Effector CD8-positive, alpha-beta T cell (primary cell): ENCODE measurements at regions not wholly inside any gene's neighbourhood (a gene's known extent, or its start where the extent isn't known, plus 50 kb on each side); places are given as distances from the start of the nearest gene placed in this dataset.

Source experiments
- DNase-seq: peaks from one replicate; lab custom pipeline; 2025; lab: John Stamatoyannopoulos, UW

GRCh38 chr1:208640295-208640694 lies 396.1 kb upstream of the PLXNA2 start:
- DNase-seq = no peak

DNA sequence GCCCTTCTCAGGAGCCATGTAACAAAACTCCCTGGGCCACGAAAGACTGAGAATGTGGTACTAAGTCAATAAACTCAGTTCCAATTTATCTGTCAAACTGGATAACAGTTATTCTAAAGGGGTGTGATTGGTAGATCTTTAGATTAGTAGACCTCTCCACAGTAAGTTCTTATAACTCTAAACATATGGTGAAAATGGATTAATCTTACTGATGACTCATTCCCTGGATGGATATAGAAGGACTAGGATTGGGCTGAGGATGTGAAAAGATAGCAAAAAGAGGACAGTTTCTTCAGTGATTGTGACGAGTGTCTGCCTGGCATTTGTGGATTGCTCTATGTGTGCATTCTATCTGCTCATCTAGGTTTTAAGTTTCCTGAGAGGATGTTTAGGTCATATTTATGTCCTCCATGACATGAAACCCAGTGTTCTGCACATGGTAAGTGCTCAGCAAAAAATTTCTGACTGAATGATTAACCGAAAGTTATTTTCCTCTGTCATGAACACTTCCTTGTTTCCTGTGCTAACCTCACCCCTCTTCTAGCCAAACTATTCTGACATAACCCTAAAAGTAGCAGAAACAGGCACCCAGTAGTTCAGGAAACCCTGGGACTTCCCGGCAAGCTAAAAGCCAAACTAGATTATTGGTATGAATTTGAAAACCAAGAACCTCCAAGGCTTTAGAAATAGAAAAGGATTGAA lies 397.5 kb upstream of the PLXNA2 start:
- no peak for DNase-seq

DNA sequence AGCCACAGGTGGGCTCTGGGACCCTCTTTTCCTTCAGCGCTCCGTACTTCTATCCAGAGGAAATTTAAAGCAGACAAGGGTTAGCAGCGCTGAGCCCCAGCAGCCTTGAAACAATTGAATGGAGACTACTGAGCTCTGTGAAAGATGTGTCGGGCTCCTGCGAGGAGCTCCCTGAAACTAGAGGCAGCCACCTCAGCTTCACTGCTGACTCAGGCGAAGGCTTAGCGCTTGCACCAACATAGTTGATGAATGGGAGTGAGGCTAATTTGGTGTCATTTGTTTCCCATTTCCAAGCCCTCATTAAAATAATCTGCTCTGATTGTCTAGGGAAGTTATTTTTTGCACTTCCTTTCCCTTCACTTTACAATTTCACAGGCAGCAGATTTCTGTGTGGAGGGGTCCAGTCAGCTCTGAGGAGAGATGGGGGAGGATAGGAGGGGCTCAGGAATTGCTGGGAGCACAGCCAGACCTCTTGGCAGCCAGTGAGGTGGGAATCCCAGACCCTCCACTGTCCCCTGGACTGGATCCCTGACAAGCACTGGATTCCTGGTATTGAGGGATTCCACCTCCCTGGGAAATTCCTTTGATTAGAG lies 398.9 kb upstream of the PLXNA2 start:
- DNase-seq = no peak

- DNase-seq = no peak
Observed at GRCh38 chr1:208644401-208645160, 400.4 kb upstream of the PLXNA2 start.

GRCh38 chr1:208646431-208646830 lies 402.2 kb upstream of the PLXNA2 start:
- no peak for DNase-seq

- no peak for DNase-seq
Observed at GRCh38 chr1:208648146-208648545, 404.0 kb upstream of the PLXNA2 start.

- DNase-seq = no peak
Observed at GRCh38 chr1:208652296-208653160, 408.3 kb upstream of the PLXNA2 start.

DNA sequence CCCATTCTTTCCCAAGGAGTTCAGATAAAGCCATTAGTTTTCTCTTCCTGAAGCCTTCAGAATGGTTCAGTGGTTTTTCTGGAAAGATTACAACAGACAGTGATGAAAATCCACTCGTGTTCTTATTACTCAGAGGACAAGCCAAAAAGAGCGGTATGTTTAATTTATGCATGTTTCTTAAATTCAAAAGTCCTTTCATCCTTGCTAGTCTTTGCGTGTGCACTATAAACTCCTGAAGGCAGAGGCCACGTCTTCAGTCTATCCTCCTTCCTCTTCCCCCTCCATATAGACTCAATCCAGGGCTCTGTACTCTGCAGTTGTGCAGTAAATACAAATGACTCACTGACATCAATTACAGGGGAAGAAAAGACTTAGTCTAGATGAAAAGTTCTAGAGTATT lies 409.2 kb upstream of the PLXNA2 start:
- no peak for DNase-seq

DNA sequence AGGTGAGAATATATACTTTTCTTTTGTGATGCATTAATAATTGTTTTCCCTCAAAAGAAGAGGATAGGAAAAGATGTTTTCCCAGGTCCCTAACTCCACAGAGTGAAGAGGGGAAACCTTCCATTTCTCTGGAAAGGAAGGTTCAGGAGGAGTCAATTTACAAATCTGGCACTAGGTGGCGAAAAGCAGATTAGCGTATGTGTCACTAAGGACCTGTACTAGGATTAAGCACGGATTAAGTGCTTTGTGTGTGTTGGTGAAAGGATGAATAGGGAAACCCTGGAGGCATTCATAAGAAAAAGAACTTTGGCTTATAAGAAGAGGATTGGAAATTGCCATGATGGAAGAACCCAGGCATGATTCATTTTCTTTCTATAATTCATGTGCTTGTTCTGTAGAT lies 410.1 kb upstream of the PLXNA2 start:
- DNase-seq = no peak

- DNase-seq = no peak
Observed at GRCh38 chr1:208665936-208666335, 421.8 kb upstream of the PLXNA2 start.

- DNase-seq = no peak
Observed at GRCh38 chr1:208668991-208669390, 424.8 kb upstream of the PLXNA2 start.

GRCh38 chr1:208670778-208671177 lies 426.6 kb upstream of the PLXNA2 start:
- DNase-seq = no peak

GRCh38 chr1:208681878-208682663 lies 437.9 kb upstream of the PLXNA2 start:
- no peak for DNase-seq

GRCh38 chr1:208682664-208683013 lies 438.5 kb upstream of the PLXNA2 start:
- DNase-seq = no peak

- DNase-seq = no peak
Observed at GRCh38 chr1:208683141-208683540, 439.0 kb upstream of the PLXNA2 start.

- no peak for DNase-seq
Observed at GRCh38 chr1:208684192-208684591, 440.0 kb upstream of the PLXNA2 start.

GRCh38 chr1:208686592-208686991 lies 442.4 kb upstream of the PLXNA2 start:
- DNase-seq = no peak

- DNase-seq = no peak
Observed at GRCh38 chr1:208688656-208689315, 444.6 kb upstream of the PLXNA2 start.

DNA sequence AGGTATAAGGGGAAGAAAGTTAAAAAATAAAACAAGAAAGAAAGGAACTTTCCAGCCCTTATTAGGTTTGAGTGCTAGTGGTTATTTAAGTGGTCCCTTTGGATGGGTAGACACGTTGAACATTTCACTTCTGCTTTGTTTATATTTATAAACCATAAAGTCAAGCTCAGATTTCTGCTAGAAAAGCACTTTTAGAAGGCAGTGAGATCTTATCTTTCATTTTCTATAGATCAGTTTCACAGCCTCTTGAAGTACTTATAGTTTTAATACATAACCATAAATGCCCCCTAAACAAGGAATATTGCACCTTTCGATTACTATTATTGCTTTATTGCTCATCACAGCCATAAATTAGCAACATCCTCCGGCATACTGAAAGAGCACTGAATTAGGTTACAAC lies 446.8 kb upstream of the PLXNA2 start:
- no peak for DNase-seq

GRCh38 chr1:208709981-208710380 lies 465.8 kb upstream of the PLXNA2 start:
- DNase-seq = no peak

GRCh38 chr1:208714323-208714722 lies 470.1 kb upstream of the PLXNA2 start:
- DNase-seq = no peak
